Glutamatergic neuron (in vitro differentiated cells): ENCODE measurements at regions not wholly inside any gene's neighbourhood (a gene's known extent, or its start where the extent isn't known, plus 50 kb on each side); places are given as distances from the start of the nearest gene placed in this dataset.

Experiments
- DNase-seq: peaks from one replicate; pipeline ENCODE4 v3.0.0; 2022
- H3K27ac Mint-ChIP-seq: one replicate; pipeline ENCODE4 v1.8.0; 2020; ENCODE audit warnings: mild to moderate bottlenecking, mixed read lengths, inconsistent platforms; ENCODE audit not compliant: unreplicated experiment
- H3K27me3 Mint-ChIP-seq: one replicate; pipeline ENCODE4 v1.8.0; 2020; ENCODE audit warnings: mild to moderate bottlenecking, moderate library complexity, mixed read lengths, inconsistent platforms; ENCODE audit not compliant: unreplicated experiment
- H3K36me3 Mint-ChIP-seq: one replicate; pipeline ENCODE4 v1.8.0; 2020; ENCODE audit warnings: mild to moderate bottlenecking, mixed read lengths, inconsistent platforms; ENCODE audit not compliant: unreplicated experiment
- H3K4me1 Mint-ChIP-seq: one replicate; pipeline ENCODE4 v1.8.0; 2020; ENCODE audit warnings: mild to moderate bottlenecking, low read depth, mixed read lengths, inconsistent platforms; ENCODE audit not compliant: unreplicated experiment
- H3K4me3 Mint-ChIP-seq: one replicate; pipeline ENCODE4 v1.8.0; 2020; ENCODE audit warnings: mild to moderate bottlenecking, mixed read lengths, inconsistent platforms; ENCODE audit not compliant: unreplicated experiment
- H3K9me3 Mint-ChIP-seq: one replicate; pipeline ENCODE4 v1.8.0; 2020; ENCODE audit warnings: mild to moderate bottlenecking, moderate library complexity, mixed read lengths, inconsistent platforms; ENCODE audit not compliant: unreplicated experiment
- CTCF ChIP-seq: fragments of 200-600 bp; sonication (generic); IDR thresholded peaks from one replicate; pipeline ENCODE4 v1.5.0; 2021; ENCODE audit not compliant: partially characterized antibody, unreplicated experiment

GRCh38 chr19:28008695-28009094 is 1204.3 kb downstream of the UQCRFS1 start:
- no peak for TF ChIP-seq CTCF
- H3K27me3 Mint-ChIP-seq = no peaks in the 10 kb centered on the region
- no peak overlapping the region for H3K27ac Mint-ChIP-seq
- H3K4me3 Mint-ChIP-seq = no peak overlapping the region
- no peaks in the 10 kb centered on the region for H3K36me3 Mint-ChIP-seq
- H3K4me1 Mint-ChIP-seq = no peaks in the 10 kb centered on the region
- DNase-seq = no peak
- H3K9me3 Mint-ChIP-seq = peaks cover 5% of the 10 kb centered on the region

- no peak for TF ChIP-seq CTCF
- Mint-ChIP-seq H3K4me3 (no peak overlapping the region), H3K4me1 (no peaks in the 10 kb centered on the region), H3K27ac (no peak overlapping the region), H3K9me3 (peaks cover 2% of the 10 kb centered on the region), H3K27me3 (peaks cover 2% of the 10 kb centered on the region), H3K36me3 (peaks cover 4% of the 10 kb centered on the region)
- no peak for DNase-seq
Measured at GRCh38 chr19:28003543-28003942, 1209.4 kb downstream of the UQCRFS1 start.

DNA sequence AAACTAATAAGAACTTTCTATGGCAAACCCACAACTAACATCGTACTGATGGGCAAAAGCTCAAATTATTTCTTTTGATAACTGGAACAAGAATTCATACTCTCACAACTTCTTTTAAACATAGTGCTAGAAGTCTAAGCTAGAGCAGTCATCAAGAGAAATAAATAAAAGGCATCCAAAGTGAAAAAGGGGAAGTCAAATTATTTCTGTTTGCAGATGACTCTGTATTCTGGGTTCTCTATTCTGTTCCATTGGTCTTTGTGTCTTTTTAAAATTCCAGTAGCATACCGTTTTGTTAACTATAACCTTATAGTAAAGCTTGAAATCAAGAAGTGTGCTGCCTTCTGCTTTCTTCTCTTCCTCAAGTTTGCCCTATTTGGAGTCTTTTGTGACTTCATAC is 1215.9 kb downstream of the UQCRFS1 start:
- Mint-ChIP-seq H3K4me3 (no peak overlapping the region), H3K27ac (no peak overlapping the region)

GRCh38 chr19:27993619-27994570 is 1219.1 kb downstream of the UQCRFS1 start:
- TF ChIP-seq CTCF = no peak
- Mint-ChIP-seq H3K4me1 (peaks cover 7% of the 10 kb centered on the region), H3K36me3 (no peaks in the 10 kb centered on the region), H3K27ac (no peak overlapping the region), H3K9me3 (peaks cover 2% of the 10 kb centered on the region), H3K27me3 (no peaks in the 10 kb centered on the region), H3K4me3 (no peak overlapping the region)
- DNase-seq = no peak

More for the DNA sequence above, 1215.9 kb downstream of the UQCRFS1 start:
- no peak for TF ChIP-seq CTCF
- DNase-seq = no peak
- Mint-ChIP-seq H3K4me1 (peaks cover 7% of the 10 kb centered on the region), H3K9me3 (peaks cover 2% of the 10 kb centered on the region), H3K36me3 (peaks cover 4% of the 10 kb centered on the region), H3K27me3 (no peaks in the 10 kb centered on the region)

DNA sequence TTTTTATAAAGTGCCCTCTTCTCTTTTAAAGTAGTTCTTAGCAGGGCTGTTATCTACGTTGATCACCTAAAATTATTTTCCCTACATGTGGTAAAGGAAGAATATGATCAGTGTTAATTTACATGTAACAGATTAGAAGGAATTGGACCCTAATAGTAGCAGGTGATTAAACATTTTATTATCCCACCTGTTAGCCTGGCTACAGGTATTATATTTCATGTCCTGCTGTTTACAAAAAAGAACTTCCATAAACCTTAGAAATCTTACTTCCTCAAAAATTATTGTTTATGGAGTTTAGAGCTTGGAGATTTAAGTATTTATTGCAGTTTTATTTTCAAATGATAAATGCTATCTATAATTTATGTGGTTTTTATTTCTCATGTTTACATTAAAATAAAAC is 1226.7 kb downstream of the UQCRFS1 start:
- TF ChIP-seq CTCF = no peak
- H3K36me3 Mint-ChIP-seq = no peaks in the 10 kb centered on the region
- H3K4me3 Mint-ChIP-seq = no peak overlapping the region
- H3K4me1 Mint-ChIP-seq = no peaks in the 10 kb centered on the region
- H3K27ac Mint-ChIP-seq = no peak overlapping the region
- peaks cover 2% of the 10 kb centered on the region for H3K9me3 Mint-ChIP-seq
- H3K27me3 Mint-ChIP-seq = no peaks in the 10 kb centered on the region
- DNase-seq = no peak
